ENCODE measurements at regions not wholly inside any gene's neighbourhood (a gene's known extent, or its start where the extent isn't known, plus 50 kb on each side); places are given as distances from the start of the nearest gene placed in this dataset.

DNA sequence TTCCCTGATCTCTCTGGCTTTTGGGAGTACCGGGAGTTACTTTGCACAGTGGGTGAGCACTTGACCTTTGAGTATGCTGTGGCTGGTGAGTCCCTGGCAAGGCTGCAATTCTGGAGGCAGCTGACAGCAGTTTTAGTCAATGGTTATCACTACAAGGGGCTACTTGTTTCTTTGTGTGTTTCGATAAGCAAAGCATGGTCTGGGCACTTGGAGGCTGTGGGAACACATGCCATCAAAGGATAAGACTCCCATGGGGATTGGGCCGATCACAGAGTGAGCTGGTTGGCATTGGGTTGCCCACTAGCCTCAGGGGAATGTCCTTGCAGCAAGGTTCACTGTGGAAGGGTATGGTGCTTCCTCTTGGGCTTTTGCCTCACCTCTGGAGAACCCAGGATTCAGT, 208.2 kb downstream of the SNX13 start:
- no peak for ATAC-seq
- no peak for DNase-seq (ENCODE audit: low spot score)
